Thymus (tissue), 11 donors: ENCODE measurements at regions not wholly inside any gene's neighbourhood (a gene's known extent, or its start where the extent isn't known, plus 50 kb on each side); places are given as distances from the start of the nearest gene placed in this dataset.
A peak's percentile ranks its signal among the peaks of the same experiment; 100 is the strongest.

ENCODE experiments used
- DNase-seq, 9 donors: peaks; one replicate each; pipeline ENCODE4 v3.0.0-alpha.2; 2013; ENCODE audit warnings: low spot score in 9 of 9, low read depth in 6 of 9, missing footprints in 1 of 9
- H3K27ac ChIP-seq, 2 donors: one replicate each; pipeline ENCODE4 v1.5.1; 2013; ENCODE audit warnings: control low read depth in 1 of 2, low read depth in 1 of 2, low read length in 1 of 2, mild to moderate bottlenecking in 1 of 2, moderate library complexity in 1 of 2
- H3K27me3 ChIP-seq, 2 donors: one replicate each; pipeline ENCODE4 v1.5.1; 2013; ENCODE audit warnings: low read length in 1 of 2; ENCODE audit not compliant: control insufficient read depth in 2 of 2, insufficient read depth in 1 of 2
- H3K36me3 ChIP-seq, 2 donors: one replicate each; pipeline ENCODE4 v1.5.1; 2013; ENCODE audit warnings: low read length in 1 of 2, mild to moderate bottlenecking in 1 of 2, moderate library complexity in 1 of 2; ENCODE audit not compliant: control insufficient read depth in 2 of 2, insufficient read depth in 2 of 2
- H3K4me1 ChIP-seq, 2 donors: one replicate each; pipeline ENCODE4 v1.5.1; 2013; ENCODE audit warnings: low read length in 2 of 2; ENCODE audit not compliant: control insufficient read depth in 2 of 2, insufficient read depth in 2 of 2
- H3K4me3 ChIP-seq, 2 donors: one replicate each; pipeline ENCODE4 v1.5.1; 2013; ENCODE audit warnings: low read length in 2 of 2, control low read depth in 1 of 2, mild to moderate bottlenecking in 1 of 2
- H3K9me3 ChIP-seq, 2 donors: one replicate each; pipeline ENCODE4 v1.5.1; 2013; ENCODE audit warnings: low read length in 1 of 2, mild to moderate bottlenecking in 1 of 2; ENCODE audit not compliant: control insufficient read depth in 2 of 2, insufficient read depth in 1 of 2
- WGBS: extraction: QIAGEN DNeasy Blood & Tissue Kit; methylation state at CpG from one replicate; pipeline ENCODE4 v1.1.7; 2013; 5-methylcytosine and 5-hydroxymethylcytosine counted together
- donor health status: healthy.

DNA sequence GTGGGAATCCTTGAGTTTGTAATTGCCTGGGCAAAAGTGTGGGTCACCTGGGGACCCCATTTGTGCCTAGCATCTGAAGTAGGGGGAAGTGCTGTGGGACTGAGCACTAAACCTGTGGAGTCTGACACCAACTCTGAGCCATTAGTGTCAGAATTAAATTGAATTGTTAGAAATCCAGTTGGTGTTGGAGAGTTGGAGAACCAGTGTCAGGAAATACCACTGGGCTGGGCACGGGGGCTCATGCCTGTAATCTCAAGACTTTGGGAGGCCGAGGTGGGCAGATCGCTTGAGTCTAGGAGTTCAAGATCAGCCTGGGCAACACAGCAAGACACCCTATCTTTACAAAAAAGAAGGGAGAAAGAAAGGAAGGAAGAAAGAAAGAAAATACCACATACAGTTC is 67.5 kb upstream of the BRD7 start:
- Histone ChIP-seq H3K4me1 (no peaks in the 10 kb centered on the region), H3K9me3 (peaks cover under 1 to 10% of the 10 kb centered on the region in 2 donors), H3K27me3 (peaks cover 0 to 5% of the 10 kb centered on the region in 2 donors), H3K4me3 (no peak overlapping the region), H3K27ac (no peak overlapping the region), H3K36me3 (no peaks in the 10 kb centered on the region)
- WGBS = 98% methylated on average over 3 of the region's 3 CpGs
- no peak for DNase-seq

DNA sequence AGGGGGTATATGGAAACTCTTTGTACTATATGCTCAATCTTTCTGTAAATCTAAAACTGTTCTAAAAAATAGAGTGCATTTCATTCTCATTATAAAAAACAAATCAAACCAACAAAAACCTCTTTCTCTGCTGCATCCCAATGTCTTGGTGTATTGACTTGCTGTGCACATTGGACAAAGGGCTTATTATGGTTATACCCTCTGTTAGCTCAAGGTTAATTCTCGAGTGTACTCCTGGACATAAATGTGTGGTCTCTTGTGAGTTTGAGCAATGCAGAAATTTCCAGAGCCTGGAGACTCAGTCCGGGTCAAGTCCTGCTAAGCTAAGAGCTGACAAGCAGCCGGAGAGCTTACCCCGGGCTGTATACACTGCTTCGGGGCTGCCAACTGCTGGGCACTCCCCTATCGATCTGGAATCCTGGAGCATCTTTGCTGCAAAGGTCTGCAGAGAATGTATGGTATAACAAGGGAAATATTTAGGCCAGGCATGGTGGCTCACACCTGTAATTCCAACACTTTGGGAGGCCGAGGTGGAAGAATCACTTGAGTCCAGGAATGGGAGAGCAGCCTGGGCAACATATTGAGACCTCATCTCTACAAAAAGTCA is 66.2 kb upstream of the BRD7 start:
- H3K27ac ChIP-seq = no peak overlapping the region
- WGBS = 97% methylated on average over 7 of the region's 7 CpGs
- H3K27me3 ChIP-seq = peaks cover 0 to 5% of the 10 kb centered on the region in 2 donors
- no peaks in the 10 kb centered on the region for H3K36me3 ChIP-seq
- no peak for DNase-seq
- no peak overlapping the region for H3K4me3 ChIP-seq
- H3K9me3 ChIP-seq = no peaks in the 10 kb centered on the region
- H3K4me1 ChIP-seq = no peaks in the 10 kb centered on the region

- no peaks in the 10 kb centered on the region for H3K9me3 ChIP-seq
- no peaks in the 10 kb centered on the region for H3K36me3 ChIP-seq
- no peak for DNase-seq
- no peaks in the 10 kb centered on the region for H3K4me1 ChIP-seq
- peaks cover 0 to 7% of the 10 kb centered on the region in 2 donors for H3K27me3 ChIP-seq
- no peak overlapping the region for H3K27ac ChIP-seq
- WGBS = 95% methylated on average over 3 of the region's 3 CpGs
- no peak overlapping the region for H3K4me3 ChIP-seq
These were observed 61.3 kb upstream of the BRD7 start for GRCh38 chr16:50430076-50430475.

GRCh38 chr16:50428742-50429141 is 60.0 kb upstream of the BRD7 start:
- Histone ChIP-seq H3K36me3 (no peaks in the 10 kb centered on the region), H3K4me3 (no peak overlapping the region), H3K27me3 (peaks cover 0 to 6% of the 10 kb centered on the region in 2 donors), H3K27ac (no peak overlapping the region), H3K4me1 (no peaks in the 10 kb centered on the region), H3K9me3 (no peaks in the 10 kb centered on the region)
- no peak for DNase-seq

- Histone ChIP-seq H3K4me3 (no peak overlapping the region), H3K27me3 (peaks cover 0 to 2% of the 10 kb centered on the region in 2 donors), H3K4me1 (no peaks in the 10 kb centered on the region), H3K27ac (no peak overlapping the region), H3K9me3 (no peaks in the 10 kb centered on the region), H3K36me3 (no peaks in the 10 kb centered on the region)
- no peak for DNase-seq
- 95% methylated on average over 2 of the region's 2 CpGs for whole genome bisulfite sequencing
These were observed 59.3 kb upstream of the BRD7 start for GRCh38 chr16:50428116-50428515.

- no peaks in the 10 kb centered on the region for H3K4me1 ChIP-seq
- DNase-seq = no peak
- H3K9me3 ChIP-seq = no peaks in the 10 kb centered on the region
- H3K27ac ChIP-seq = no peak overlapping the region
- no peak overlapping the region for H3K4me3 ChIP-seq
- WGBS = 90% methylated on average over 6 of the region's 6 CpGs
- H3K27me3 ChIP-seq = peaks cover 0 to 2% of the 10 kb centered on the region in 2 donors
- no peaks in the 10 kb centered on the region for H3K36me3 ChIP-seq
These were observed 58.3 kb upstream of the BRD7 start for GRCh38 chr16:50427107-50427506.

- DNase-seq = peak in 1 of 9 donors; percentile 6
- no peaks in the 10 kb centered on the region for H3K9me3 ChIP-seq
- H3K4me3 ChIP-seq = no peak overlapping the region
- WGBS = 63% methylated on average over 8 of the region's 8 CpGs
- peaks cover 0 to 2% of the 10 kb centered on the region in 2 donors for H3K27me3 ChIP-seq
- no peak overlapping the region for H3K27ac ChIP-seq
- H3K36me3 ChIP-seq = no peaks in the 10 kb centered on the region
- no peaks in the 10 kb centered on the region for H3K4me1 ChIP-seq
These were observed 56.9 kb upstream of the BRD7 start for GRCh38 chr16:50425648-50426047.

DNA sequence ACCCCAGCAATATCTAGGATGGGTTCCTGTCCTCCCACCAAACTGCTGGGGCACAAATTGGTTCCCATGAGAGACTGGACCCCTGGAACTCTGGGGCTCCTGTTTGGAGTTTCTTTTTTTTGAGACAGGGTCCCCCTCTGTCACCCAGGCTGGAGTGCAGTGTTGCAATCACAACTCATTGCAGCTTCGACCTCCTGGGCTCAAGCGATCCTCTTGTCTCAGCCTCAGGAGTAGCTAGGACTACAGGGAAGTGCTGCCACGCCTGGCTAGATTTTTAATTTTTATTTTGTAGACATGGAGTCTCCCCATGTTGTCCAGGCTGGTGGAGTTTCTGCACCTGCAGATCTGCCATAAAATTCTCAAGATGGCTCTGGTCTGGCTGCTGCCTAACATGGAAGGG is 56.3 kb upstream of the BRD7 start:
- DNase-seq = no peak
- H3K4me1 ChIP-seq = no peaks in the 10 kb centered on the region

DNA sequence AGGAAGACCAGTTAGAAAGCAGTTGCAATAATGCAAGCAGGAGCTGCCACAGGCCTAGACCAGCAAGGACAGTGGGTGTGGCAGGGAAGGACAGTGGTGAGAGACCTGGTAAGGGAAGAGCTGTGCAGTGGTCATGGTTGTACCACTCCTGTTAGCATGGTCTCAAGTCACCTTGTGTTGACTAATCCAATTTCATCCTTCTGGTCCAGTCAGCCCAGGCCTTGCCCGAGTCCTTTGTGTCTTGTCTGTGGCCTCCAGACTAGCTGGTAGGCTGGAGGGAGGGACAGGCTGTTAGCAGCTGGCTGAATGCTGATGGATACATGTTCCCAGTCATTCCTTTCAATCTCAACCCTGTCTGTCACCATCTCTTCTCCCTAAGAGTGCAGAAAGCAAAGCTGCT is 54.1 kb upstream of the BRD7 start:
- no peak overlapping the region for H3K4me3 ChIP-seq

More for the DNA sequence above, 56.3 kb upstream of the BRD7 start:
- H3K9me3 ChIP-seq = no peaks in the 10 kb centered on the region
- no peaks in the 10 kb centered on the region for H3K36me3 ChIP-seq
- no peak overlapping the region for H3K4me3 ChIP-seq
- peaks cover 0 to 2% of the 10 kb centered on the region in 2 donors for H3K27me3 ChIP-seq
- WGBS = 92% methylated on average over 3 of the region's 3 CpGs
- H3K27ac ChIP-seq = no peak overlapping the region

GRCh38 chr16:50419116-50419515 is 50.3 kb upstream of the BRD7 start:
- Histone ChIP-seq H3K4me3 (no peak overlapping the region), H3K36me3 (no peaks in the 10 kb centered on the region), H3K27me3 (no peaks in the 10 kb centered on the region), H3K4me1 (no peaks in the 10 kb centered on the region), H3K27ac (no peak overlapping the region), H3K9me3 (no peaks in the 10 kb centered on the region)
- DNase-seq = no peak

More for the DNA sequence above, 54.1 kb upstream of the BRD7 start:
- Histone ChIP-seq H3K9me3 (no peaks in the 10 kb centered on the region), H3K27me3 (peaks cover 0 to 2% of the 10 kb centered on the region in 2 donors), H3K4me1 (no peaks in the 10 kb centered on the region), H3K36me3 (no peaks in the 10 kb centered on the region), H3K27ac (no peak overlapping the region)
- DNase-seq = no peak
- 96% methylated on average over 1 of the region's 1 CpG for WGBS
